NCI-H2227 (cell line): ENCODE measurements at regions not wholly inside any gene's neighbourhood (a gene's known extent, or its start where the extent isn't known, plus 50 kb on each side); places are given as distances from the start of the nearest gene placed in this dataset.
"Not testable (repeated sequence)": the region's sequence is repeated elsewhere in the genome, so short reads cannot be mapped to it uniquely, and the experiment has no call there.

Experiments used
- DNase-seq: peaks from one replicate; lab custom pipeline; 2025; ENCODE audit not compliant: unreplicated experiment; lab: John Stamatoyannopoulos, UW

DNA sequence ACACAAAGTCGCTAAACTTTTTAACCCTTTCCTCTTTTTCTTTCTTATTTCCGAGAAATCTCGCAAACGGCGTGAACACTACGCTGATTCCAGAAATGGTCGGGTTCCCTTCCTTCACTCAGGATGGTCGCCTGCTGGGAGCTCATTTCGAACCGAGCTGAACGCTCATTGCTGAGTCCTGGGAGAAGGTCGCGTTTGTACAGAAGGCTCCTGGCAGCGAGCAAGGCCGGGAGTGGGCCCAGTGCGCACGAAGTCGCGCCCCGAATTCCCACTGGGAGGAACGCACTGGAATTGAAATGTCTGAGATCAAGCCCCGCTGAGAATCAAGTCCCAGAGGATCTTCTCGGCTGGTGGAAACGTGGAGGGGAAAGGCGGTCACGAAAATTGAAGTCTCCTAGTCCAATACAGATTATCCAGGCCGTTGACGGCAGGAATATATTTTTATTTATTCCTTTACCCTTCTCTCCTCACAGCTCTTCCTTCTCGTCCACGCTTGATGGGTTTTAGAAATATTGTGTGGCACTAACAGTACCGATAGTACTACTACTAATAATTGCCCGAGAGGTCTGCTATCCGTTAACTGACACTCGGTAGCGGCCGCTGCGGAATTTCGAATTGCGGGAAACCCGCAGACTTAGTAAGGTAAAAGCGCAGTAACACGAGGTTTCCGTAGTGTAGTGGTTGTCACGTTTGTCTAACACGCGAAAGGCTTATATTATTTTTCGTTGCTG lies 207.2 kb upstream of the ZNF184 start:
- DNase-seq, result no peak

DNA sequence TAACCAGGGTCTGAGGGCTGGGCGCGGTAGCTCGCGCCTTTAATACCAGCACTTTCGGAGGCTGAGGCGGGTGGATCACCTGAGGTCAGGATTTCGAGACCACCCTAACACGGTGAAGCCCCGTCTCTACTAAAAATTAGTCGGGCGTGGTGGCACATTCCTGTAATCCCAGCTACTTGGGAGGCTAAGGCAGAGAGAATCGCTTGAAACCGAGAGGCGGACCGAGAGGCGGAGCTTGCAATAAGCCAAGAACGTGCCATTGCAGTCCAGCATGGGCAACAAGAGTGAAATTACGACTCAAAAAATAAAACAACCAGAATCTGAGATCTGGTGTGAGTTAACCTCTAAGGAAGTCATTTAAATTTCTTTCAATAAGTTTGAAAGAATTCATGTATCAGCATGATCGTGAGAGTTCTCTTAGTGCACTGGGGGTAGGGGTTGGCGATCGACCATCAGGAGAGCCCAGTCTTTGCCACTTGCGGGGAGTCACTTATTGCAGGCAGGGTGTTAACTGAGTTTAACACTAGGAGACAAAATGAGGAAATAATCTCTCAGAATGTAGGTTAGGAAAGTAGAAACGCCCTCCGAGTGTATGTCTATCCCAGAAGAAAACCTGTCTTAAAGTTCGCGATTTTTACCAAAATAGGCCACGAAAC lies 206.5 kb upstream of the ZNF184 start:
- DNase-seq, result no peak

DNA sequence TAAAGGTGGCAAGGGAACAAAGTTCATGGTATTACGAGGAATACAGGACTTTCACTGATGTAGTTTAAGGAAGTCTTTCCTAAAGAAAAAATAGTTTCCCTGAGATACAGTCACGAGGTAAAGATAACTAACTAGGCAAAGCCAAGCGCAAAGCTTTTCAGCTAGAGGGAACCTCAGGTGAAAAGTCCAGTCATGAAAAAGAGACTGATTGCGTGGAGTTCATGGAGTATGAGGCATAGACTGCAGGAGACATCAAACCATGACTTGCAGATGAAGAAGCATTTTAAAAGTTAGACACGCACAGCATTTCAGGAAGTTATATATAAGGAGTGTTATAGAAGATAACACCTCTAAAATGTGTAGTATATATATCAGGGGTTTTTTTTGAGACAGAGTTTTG lies 205.6 kb upstream of the ZNF184 start:
- no peak for DNase-seq

DNA sequence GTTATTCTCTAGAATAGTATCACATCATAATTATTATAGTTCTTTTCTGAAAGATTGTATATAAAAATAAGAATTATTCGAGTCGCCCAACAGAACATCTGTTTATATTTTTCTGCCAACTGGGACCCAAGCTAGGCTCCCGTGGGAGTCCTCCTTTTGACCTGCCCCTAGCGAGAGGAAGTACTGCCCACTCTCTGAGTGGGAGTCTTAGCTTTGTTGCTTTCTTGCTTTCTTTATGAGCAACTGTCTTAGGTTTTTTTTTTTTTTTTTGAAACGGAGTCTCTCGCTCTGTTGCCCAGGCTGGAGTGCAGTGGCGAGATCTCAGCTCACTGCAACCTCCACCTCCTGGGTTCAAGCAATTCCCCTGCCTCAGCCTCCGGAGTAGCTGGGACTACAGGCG lies 202.0 kb upstream of the ZNF184 start:
- DNase-seq, result no peak

DNA sequence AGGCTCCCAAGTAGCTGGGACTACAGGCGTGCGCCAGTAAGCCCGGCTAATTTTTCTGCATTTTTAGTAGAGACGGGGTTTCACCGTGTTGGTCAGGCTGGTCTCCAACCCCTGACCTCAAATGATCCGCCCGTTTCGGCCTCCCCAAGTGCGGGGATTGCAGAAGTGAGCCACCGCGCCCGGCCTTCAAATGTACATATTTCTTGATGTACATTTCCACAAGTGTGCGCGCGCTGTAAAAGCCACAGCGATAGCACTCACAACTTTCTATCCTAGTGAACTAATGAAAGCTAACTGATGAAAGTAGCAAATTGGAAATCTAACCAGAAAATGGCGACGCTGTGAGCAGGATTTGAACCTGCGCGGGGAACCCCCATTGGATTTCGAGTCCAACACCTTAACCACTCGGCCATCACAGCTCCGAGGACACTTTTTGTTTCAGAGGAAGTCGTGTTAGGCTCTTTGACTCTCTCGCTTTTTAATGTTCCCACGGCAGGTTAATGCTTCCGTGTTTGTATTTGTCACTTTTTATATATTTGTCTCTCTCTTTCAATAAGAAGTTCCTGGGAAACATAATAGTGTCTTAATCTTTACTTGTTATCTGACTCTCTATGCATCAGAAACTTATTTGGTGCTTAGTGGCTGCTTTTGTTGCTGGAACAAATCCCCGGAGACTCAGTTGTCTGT lies 199.4 kb upstream of the ZNF184 start:
- DNase-seq, result peak; percentile 83

DNA sequence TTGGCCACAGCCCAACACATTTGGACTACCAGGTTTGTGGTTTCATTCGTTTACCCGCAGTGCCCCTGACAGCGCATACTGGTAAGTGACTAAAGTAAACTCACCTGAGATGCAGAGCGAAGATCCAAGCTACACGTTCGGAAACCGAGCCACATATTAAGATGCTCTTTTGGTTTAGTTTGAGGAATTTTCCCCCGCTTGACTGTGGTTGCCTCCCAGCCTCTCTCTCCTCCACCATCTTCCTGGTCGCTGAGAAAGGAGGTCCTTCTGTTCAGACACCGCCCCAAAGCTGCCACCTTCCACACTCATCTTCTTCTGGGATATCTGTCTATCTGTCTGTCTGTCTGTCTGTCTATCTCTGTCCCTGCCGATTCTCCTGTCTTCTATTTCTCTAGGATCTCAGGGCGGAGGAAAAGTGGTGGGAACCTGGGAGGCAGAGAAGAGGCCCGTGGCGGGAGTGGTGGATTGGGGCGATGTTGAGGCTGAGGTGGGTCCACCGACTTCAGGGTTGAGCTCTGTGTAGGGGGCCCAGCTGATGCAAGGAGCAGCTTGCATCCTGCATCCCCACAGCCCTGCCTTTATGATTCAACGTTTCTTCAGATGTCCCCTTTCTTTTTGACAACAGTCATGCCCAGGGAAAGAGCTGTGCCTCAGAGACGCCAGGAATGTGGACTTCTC lies 196.9 kb upstream of the ZNF184 start:
- DNase-seq, result no peak

DNA sequence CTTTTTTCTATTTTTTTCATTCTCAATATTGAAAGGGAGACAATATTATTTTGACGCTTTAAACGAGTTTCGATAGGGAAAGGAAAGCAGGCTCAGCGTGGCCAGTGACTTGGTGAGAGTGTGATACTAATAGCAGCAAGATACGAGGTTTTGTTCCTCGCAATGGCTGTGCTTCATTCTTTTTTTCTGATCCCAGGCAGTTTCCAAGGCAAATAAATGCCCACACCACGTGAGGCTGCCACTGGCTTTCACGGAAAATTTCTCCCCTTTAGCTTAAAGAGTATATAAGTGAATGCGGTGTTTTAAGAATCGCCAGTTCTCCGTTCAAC lies 196.4 kb upstream of the ZNF184 start:
- no peak for DNase-seq

DNA sequence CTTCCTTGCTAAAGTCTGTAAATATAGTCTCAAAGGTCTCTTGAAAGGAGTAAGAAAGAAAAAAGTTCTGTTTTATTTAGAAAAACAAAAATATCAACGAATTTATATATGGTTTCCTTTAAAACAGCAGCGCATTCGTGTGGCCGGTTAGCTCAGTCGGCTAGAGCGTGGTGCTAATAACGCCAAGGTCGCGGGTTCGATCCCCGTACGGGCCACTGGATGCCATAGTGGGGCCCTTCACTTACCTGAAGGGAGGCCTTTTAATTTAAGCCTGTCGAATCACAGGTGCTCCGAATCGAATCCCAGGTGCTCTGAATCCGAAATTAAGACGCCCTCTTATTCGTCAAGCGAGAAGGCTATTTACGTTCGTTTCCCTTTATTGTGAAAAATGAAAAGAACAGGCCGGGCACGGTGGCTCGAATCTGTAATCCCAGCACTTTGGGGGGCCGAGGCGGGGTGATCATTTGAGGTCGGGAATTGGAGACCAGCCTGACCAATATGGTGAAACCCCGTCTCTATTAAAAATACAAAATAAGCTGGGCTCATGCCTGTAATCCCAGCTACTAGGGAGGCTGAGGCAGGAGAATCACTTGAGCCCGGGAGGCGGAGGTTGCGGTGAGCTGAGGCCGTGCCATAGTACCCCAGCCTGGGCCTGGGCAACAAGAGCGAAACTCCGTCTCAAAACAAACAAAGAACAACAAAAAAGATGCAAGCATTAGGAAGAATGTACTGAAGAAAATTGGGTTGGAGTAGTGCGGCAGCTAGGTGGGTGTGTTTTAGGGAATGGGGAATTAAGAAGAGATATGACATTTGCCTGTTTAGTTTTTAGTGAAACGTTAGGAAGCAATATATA lies 195.8 kb upstream of the ZNF184 start:
- DNase-seq, result peak; percentile 75

DNA sequence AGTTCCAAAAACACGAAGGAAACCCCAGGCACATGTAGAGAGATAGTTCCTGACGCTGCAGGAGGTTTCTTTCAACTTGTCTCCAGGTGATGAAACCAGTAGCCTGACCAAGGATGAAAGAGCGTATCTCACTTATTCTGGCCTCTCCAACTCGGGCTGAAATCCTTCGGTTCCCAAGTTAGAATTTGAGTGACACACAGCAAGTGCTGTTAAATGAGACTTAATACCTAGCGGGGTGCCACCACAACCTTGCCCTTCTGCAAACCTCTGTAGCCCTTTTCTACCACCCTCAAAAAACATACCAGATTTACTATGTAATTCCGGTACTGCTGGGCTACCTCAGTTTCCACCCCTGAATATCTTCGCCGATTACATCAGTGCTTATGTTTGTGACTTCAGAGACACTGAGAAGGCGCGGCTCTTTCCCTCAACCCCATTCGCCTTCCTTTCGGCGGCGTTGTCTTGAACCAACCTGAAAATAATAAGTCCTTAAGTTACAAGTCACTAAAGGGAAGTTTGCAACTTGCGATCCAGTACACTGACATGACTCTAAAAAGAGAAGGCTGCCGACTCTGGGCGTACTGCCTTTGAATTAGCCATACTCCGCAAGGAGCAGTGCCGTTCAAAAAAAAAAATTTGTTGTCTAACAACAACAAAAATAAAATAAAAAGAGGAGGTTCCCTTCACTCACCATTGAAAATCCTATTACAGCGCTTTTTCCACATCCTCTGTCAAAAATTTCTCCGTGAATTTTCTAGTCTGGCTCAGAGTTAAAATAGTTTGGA lies 194.9 kb upstream of the ZNF184 start:
- no peak for DNase-seq

DNA sequence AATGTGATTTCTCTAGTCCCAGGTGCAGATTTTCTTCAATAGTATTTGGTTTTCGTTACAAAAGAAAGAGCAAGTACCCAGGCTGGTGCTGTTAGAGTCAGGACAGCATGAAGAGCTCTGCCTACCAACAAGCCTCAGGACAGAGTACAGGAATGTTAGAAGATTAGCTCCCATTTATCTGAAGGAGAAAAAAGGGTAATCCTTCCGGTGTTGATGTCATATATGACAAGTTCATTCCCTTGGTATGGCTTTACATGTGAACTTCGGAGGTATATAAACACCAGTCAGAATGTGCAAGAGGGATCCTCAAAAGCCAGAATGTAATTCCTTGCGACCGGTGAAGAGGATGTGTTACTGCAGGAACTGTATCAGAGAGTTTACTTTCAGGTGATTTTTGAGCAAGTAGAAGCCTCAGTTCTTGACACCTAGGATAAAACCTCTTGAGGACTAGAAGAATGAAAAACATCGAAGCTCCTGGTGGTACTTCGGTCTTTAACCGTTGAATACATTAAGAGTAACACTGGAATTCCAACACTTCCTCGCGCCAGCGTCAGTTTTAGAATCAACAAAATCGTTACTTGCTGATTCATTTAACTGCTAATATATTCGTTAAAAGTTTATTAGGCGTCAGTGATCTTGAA lies 194.2 kb upstream of the ZNF184 start:
- DNase-seq, result no peak

DNA sequence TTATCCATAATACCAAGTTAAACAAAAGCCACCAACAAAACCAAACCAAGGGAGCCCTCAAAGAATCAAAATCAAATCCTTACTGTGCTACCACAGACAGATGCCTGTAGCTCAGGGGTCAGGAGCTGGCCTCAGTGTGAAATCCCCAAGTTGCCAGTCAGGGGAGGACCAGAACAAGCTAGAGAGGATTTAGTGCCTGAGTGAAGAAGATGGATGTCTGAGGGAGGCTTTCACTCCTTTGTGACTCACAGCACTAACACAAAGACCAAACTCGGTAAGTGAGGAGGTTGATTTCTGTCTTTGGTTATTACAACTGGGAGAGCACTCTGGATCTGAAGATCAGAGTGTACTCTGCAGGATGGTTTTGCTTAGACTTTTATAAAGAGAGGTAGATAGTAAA lies 189.9 kb upstream of the ZNF184 start:
- DNase-seq, result no peak

DNA sequence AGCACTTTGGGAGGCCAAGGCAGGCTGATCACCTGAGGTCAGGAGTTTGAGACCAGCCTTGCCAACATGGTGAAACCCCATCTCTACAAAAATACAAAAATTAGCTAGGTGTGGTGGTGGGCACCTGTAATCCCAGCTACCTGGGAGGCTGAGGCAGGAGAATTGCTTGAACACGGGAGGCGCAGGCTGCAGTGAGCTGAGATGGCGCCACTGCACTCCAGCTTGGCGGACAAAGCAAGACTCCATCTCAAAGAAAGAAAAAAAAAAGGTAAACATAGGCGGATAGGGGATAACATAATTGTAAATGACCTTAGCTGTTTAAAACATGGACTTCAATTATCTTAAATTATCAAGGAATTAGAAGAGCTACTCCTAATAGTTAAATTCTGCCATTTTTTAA lies 189.3 kb upstream of the ZNF184 start:
- not testable (repeated sequence) for DNase-seq

DNA sequence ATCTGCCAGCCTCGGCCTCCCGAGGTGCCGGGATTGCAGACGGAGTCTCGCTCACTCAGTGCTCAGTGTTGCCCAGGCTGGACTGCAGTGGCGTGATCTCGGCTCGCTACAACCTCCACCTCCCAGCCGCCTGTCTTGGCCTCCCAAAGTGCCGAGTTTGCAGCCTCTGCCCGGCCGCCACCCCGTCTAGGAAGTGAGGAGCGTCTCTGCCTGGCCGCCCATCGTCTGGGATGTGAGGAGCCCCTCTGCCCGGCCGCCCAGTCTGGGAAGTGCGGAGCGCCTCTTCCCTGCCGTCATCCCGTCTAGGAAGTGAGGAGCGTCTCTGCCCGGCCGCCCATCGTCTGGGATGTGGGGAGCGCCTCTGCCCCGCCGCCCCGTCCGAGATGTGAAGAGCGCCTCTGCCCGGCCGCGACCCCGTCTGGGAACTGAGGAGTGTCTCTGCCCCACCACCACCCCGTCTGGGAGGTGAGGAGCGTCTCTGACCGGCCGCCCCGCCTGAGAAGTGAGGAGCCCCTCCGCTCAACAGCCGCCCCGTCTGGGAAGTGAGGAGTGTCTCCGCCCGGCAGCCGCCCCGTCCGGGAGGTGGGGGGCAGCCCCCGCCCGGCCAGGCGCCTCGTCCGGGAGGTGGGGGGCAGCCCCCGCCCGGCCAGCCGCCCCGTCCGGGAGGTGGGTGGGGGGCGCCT lies 180.4 kb upstream of the ZNF184 start:
- DNase-seq, result not testable (repeated sequence)

DNA sequence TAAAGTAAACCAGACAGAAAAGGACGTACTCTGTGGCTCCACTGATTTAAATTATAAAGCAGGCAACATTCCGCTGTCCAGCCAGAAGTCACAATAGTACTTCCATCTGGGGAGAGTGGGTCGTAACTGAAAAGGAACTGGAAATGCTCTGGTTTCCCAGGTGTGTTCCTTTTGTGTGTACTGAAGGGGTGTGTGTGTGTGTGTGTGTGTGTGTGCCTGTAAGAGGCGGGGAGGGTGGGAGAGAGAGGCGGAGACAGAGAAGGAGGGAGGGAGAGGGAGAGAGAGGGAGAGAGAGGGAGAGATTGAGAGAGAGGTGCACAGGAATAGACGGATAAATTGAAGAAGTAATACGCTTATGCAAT lies 178.4 kb upstream of the ZNF184 start:
- peak; percentile 60 for DNase-seq

DNA sequence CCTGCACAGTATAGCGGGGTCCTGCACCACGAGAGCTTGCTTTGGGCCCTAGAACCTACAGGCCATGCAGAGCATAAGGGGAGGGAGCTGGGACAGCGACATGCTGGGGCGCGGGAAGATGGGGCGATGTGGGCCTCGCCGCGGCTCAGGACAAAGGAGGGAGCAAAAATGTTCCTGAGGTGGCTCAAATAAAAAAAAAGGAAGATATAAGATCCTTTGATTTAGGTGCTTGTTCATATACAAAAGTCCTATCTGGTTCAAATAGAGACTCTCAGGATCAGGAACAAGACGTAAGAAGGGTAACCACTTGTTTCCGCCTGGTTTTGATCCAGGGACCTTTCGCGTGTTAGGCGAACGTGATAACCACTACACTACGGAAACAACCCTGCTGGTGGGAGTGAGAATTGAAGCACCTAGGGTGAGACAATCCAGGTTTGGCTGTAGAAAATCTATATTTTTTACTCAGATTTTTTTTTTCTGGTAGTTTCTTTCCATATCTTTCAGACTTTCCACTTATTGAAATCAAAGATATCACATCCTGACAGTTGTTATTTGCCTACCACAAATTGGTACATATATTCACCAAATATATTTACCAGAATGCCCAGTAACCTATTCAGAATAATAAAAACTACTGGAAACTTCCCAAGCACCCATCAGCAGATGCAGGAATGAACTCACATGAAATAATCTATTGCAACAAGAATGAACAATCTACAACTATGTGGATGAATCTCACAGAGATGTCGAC lies 177.9 kb upstream of the ZNF184 start:
- DNase-seq, result peak; percentile 86

DNA sequence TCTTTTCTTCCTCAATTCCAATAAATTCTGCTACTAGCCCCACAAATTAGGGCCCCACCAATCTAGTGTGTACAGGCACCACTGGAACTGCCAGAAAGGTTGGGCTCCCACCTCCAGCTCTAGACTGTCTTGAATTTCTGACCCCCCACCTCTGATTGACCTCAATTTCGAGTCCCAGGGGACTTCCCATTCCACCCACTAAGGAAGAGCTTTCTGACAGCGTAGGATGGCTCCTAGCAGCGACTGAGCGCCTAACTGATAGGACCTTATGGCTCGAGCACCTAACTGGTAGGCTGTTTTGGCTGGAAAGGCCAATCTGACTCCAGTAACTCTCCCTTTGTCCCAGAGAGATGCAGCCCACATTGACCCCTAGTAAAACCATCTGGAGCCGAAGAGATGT lies 171.6 kb upstream of the ZNF184 start:
- DNase-seq, result no peak

DNA sequence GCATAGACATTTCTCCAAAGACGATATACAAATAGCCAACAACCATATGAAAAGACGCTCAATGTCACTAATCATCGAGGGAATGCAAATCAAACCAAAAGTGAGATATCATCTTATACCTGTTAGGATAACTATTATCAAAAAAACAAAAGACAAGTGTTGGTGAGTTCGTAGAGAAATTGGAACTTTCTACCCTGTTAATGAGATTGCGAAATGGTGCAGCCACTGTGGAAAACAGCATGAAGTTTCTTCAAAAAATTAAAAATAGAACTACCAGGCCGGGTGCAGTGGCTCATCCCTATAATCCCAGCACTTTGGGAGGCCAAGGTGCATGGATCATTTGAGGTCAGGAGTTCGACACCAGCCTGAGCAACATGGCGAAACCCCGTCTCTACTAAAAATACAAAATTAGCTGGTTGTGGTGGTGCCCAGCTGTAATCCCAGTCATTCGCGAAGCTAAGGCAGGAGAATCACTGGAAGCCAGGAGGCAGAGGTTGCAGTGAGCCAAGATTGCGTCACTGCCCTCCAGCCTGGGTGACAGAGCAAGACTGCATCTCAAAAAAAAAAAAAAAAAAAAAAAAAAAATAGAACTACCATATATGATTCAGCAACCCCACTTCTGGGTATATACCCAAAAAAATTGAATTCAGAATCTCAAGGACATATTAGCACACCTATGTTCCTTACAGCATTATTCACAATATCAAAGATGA lies 170.0 kb upstream of the ZNF184 start:
- no peak for DNase-seq

DNA sequence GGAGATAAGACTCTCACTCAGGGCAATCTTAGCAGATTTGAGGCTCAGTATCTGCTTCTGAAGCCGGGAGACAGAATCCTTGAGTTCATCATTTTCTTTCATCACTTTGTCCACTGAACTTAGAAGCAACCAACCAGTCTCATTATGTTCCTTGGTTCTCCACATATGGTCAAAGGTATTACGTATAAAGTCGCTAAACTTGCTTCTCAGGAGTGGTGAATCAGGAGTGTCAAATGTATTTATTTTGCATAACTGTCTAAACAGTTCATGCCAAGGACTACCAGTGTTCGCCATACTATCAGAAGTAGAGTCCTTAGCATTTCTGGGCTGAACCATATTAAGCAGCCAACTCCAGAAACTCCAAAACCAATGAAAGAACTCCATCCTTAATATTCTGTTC lies 163.0 kb upstream of the ZNF184 start:
- DNase-seq, result not testable (repeated sequence)
